H1 (cell line): ENCODE measurements at regions not wholly inside any gene's neighbourhood (a gene's known extent, or its start where the extent isn't known, plus 50 kb on each side); places are given as distances from the start of the nearest gene placed in this dataset.

Experiments used
- BRCA1 ChIP-seq: IDR thresholded peaks from 2 replicates; pipeline ENCODE4 v1.6.1; 2012; ENCODE audit warnings: low read depth, low read length, improper control_type of control experiment
- GABPA ChIP-seq: IDR thresholded peaks from 2 replicates; pipeline ENCODE4 v1.6.1; 2011; ENCODE audit warnings: mild to moderate bottlenecking, low read length, moderate library complexity, borderline replicate concordance; ENCODE audit not compliant: insufficient read depth
- ZNF274 ChIP-seq: IDR thresholded peaks from 2 replicates; pipeline ENCODE4 v1.7.0; 2012; ENCODE audit warnings: low read length, borderline replicate concordance; ENCODE audit errors: extremely low read depth

GRCh38 chr9:11559001-11559776, 946.4 kb upstream of the PTPRD start (continued):
- TF ChIP-seq ZNF274 (no peak), BRCA1 (no peak), GABPA (no peak)
